HG03558 (cell line): ENCODE measurements at regions not wholly inside any gene's neighbourhood (a gene's known extent, or its start where the extent isn't known, plus 50 kb on each side); places are given as distances from the start of the nearest gene placed in this dataset.

Experiments
- ATAC-seq: cut with Tn5 transposase; IDR thresholded peaks from one replicate; pipeline ENCODE4 v1.9.1; 2021; ENCODE audit warnings: moderate number of reproducible peaks; ENCODE audit not compliant: unreplicated experiment; ENCODE audit errors: extremely low read depth

GRCh38 chr10:14397066-14397465 is 66.3 kb upstream of the FRMD4A start:
- no peak for ATAC-seq

DNA sequence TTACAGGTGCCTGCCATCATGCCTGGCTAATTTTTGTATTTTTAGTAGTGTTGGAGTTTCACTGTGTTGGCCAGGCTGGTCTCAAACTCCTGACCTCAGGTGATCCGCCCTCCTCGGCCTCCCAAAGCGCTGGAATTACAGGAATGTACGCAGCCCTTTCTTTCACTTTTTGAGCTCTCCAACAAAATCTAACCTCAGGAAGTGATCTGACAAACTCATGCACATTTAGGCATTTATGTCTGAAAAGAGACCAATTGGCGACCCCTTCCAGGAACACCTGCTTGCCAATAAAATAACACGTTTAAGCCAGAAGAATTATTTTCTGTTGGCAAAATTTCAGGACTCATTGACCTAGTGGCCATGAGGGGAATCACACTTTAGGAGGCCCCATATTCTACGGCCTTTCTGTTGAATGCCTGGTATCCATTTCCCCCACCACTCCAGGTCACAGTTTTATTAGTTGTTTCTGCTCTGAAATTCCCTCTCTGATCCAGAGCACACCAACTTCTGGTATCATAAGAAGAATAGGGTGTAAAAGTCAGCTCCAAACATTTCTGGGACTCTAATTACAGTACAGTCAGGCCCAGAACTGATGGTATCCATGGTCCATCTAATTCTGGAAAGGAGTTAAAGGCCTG is 65.8 kb upstream of the FRMD4A start:
- ATAC-seq = no peak

- ATAC-seq = no peak
These were observed 63.5 kb upstream of the FRMD4A start for GRCh38 chr10:14394179-14394578.

GRCh38 chr10:14391342-14391741 is 60.6 kb upstream of the FRMD4A start:
- ATAC-seq = no peak

DNA sequence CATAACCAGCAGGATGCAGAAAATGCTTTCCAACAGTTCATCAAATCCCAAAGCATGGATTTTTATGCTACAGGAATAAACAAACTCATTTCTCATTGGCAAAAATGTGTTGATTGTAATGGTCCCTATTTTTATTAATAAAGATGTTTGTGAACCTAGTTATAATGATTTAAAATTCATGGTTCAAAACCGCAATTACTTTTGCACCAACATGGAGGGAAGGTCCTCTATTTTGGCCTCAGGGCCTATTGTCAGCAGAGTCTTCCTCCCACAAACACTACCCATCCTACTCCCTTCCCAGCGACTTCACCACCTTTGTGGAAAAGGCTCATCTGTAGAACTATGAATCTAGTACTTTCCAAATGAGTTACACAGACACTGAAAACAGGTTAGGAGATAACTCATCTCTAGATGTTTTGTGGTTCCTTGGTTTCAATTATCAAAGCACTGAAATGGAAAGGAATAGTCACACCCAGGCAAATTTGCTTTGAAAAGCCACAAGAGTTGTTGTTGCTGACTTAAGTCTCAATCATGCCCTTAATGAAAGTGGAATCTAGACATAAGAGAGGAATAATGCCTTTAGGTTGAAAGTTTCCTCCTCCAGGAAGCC is 59.4 kb upstream of the FRMD4A start:
- ATAC-seq = peak; percentile 70

GRCh38 chr10:14385596-14386593 is 55.2 kb upstream of the FRMD4A start:
- ATAC-seq = no peak

DNA sequence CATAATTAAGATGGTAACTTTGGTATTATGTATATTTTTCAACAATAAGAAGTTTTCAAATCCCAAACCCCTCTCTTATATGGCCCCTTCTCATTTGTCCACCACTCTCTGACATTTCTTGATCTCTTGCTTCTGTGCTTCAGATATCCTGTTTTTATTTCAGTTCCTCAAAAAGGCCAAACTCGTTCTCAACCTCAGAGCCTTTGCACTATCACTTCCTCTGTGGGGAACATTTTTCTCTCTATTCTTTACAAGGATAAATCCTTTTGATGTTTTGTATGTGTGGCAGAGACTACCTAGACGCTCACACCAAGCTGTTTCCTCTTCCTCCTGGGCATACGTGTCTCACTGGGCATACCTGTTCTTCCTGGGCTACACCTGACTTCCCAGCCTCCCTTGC is 54.2 kb upstream of the FRMD4A start:
- ATAC-seq = no peak

- no peak for ATAC-seq
These were observed 53.5 kb upstream of the FRMD4A start for GRCh38 chr10:14384116-14384730.

DNA sequence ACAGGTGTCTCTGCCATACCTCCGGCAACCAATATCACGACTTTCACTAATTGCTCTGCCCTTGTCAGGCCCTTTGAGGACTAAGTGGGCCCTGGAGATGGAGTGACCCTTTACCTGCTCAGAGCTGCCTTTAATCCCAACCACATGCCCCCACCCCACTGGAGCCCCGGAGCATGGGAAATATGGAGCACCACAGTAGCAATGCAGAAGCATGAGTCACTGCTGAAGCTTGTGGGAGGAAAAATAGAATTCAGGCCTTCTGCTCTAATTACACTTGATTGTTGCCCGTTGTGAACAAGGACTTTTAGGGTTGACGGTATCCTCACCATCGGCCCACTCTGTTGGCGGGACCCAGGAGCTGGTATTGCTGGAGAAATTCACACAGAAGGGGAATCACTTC is 52.5 kb upstream of the FRMD4A start:
- no peak for ATAC-seq

DNA sequence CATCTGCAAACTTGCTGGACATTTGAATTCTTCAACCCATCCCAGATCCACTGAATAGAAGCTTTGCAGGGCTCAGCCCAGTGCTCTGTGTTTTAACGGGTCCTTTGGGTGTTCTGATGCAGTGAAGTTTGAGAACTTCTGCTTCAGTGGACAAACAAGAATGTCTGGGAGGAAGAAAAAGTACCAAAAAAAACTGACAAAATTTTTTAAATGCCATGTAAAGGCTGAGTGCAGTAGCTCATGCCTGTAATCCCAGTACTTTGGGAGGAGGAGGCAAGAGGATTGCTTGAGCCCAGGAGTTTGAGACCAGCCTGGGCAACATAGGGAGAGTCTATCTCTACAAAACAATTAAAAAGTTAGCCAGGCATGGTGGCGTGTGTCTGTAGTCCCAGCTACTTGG is 51.8 kb upstream of the FRMD4A start:
- no peak for ATAC-seq

DNA sequence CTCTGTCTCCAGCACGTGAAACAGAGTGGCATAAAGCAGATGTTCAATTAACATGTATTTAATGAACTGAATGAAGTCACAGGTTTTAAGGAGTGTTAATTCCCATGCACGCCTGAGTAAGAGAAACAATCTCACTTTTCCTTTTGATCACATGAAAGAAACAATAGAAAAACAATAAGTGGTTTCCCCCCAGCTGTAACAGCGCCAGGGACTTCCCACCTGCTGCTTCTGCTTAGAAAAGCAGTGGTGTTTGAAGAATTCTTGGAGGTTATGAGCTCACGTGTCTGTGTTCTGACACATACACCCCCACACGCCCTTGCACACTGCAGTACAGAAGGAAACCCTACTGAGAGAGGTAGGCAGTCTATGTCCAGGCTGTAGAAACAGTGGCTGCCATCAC is 51.3 kb upstream of the FRMD4A start:
- no peak for ATAC-seq

DNA sequence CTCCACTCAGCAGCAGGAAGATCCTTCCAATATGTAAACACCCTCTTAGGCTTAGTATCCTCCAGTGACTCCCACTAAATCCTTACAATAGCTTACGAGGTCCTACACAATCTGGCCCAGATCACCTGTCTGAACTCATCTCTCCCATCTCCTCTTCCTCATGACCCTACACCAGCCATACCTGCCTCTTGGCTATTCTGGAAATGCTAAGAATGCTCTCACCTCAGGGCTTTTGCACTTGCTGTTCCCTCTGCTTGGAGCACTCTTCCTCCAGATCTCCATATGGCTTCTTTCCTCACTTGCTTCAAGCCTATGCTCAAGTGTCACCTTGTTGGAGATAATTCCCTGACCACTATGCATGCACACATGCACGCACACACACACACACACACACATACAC is 50.8 kb upstream of the FRMD4A start:
- ATAC-seq = no peak

- ATAC-seq = no peak
These were observed 50.0 kb upstream of the FRMD4A start for GRCh38 chr10:14380746-14381145.
